ENCODE measurements at regions not wholly inside any gene's neighbourhood (a gene's known extent, or its start where the extent isn't known, plus 50 kb on each side); places are given as distances from the start of the nearest gene placed in this dataset.

GRCh38 chr20:7665376-7665775, 274.9 kb downstream of the HAO1 start:
- DNase-seq (ENCODE audit: insufficient read length, low spot score) (no peak), FAIRE-seq (no peak)
- TF ChIP-seq SPI1 (IDR thresholded peaks at IDR 0.05; ENCODE audit: low read depth, low read length): no peak
- TF ChIP-seq POLR2AphosphoS5 (IDR thresholded peaks at IDR 0.05; ENCODE audit: low read depth, low read length): no peak
- no peak for TF ChIP-seq TAF1 (IDR thresholded peaks at IDR 0.05; ENCODE audit: low read depth, low read length)
- TF ChIP-seq PAX5 (IDR thresholded peaks at IDR 0.05; ENCODE audit: insufficient read depth, low read length, severe bottlenecking): no peak
- TF ChIP-seq POU2F2 (IDR thresholded peaks at IDR 0.05; ENCODE audit: low read depth, low read length): no peak
- no peak for TF ChIP-seq POLR2A (IDR thresholded peaks at IDR 0.05; ENCODE audit: low read depth, low read length)

GRCh38 chr20:7667194-7667593, 273.1 kb downstream of the HAO1 start:
- TF ChIP-seq PAX5 (IDR thresholded peaks at IDR 0.05; ENCODE audit: insufficient read depth, low read length, severe bottlenecking): no peak
- TF ChIP-seq SPI1 (IDR thresholded peaks at IDR 0.05; ENCODE audit: low read depth, low read length): no peak
- no peak for TF ChIP-seq TAF1 (IDR thresholded peaks at IDR 0.05; ENCODE audit: low read depth, low read length)
- TF ChIP-seq POU2F2 (IDR thresholded peaks at IDR 0.05; ENCODE audit: low read depth, low read length): no peak
- TF ChIP-seq POLR2A (IDR thresholded peaks at IDR 0.05; ENCODE audit: low read depth, low read length): no peak
- TF ChIP-seq POLR2AphosphoS5 (IDR thresholded peaks at IDR 0.05; ENCODE audit: low read depth, low read length): no peak
- FAIRE-seq: no peak
- DNase-seq (ENCODE audit: insufficient read length, low spot score): no peak

GRCh38 chr20:7672571-7672970, 267.7 kb downstream of the HAO1 start:
- FAIRE-seq: no peak
- TF ChIP-seq SPI1 (IDR thresholded peaks at IDR 0.05; ENCODE audit: low read depth, low read length): no peak
- TF ChIP-seq PAX5 (IDR thresholded peaks at IDR 0.05; ENCODE audit: insufficient read depth, low read length, severe bottlenecking): no peak
- TF ChIP-seq POLR2A (IDR thresholded peaks at IDR 0.05; ENCODE audit: low read depth, low read length): no peak
- no peak for TF ChIP-seq POU2F2 (IDR thresholded peaks at IDR 0.05; ENCODE audit: low read depth, low read length)
- no peak for TF ChIP-seq TAF1 (IDR thresholded peaks at IDR 0.05; ENCODE audit: low read depth, low read length)
- TF ChIP-seq POLR2AphosphoS5 (IDR thresholded peaks at IDR 0.05; ENCODE audit: low read depth, low read length): no peak
- DNase-seq (ENCODE audit: insufficient read length, low spot score): no peak

- no peak for FAIRE-seq
- TF ChIP-seq SPI1 (IDR thresholded peaks at IDR 0.05; ENCODE audit: low read depth, low read length) (no peak), POLR2AphosphoS5 (IDR thresholded peaks at IDR 0.05; ENCODE audit: low read depth, low read length) (no peak), PAX5 (IDR thresholded peaks at IDR 0.05; ENCODE audit: insufficient read depth, low read length, severe bottlenecking) (no peak), POLR2A (IDR thresholded peaks at IDR 0.05; ENCODE audit: low read depth, low read length) (no peak), TAF1 (IDR thresholded peaks at IDR 0.05; ENCODE audit: low read depth, low read length) (no peak), POU2F2 (IDR thresholded peaks at IDR 0.05; ENCODE audit: low read depth, low read length) (no peak)
- DNase-seq (ENCODE audit: insufficient read length, low spot score): no peak
Observed at GRCh38 chr20:7673841-7674240, 266.4 kb downstream of the HAO1 start.

GRCh38 chr20:7682916-7683315, 257.3 kb downstream of the HAO1 start:
- DNase-seq (ENCODE audit: insufficient read length, low spot score) (no peak), FAIRE-seq (no peak)
- no peak for TF ChIP-seq POLR2A (IDR thresholded peaks at IDR 0.05; ENCODE audit: low read depth, low read length)

- TF ChIP-seq PAX5 (IDR thresholded peaks at IDR 0.05; ENCODE audit: insufficient read depth, low read length, severe bottlenecking): no peak
- TF ChIP-seq TAF1 (IDR thresholded peaks at IDR 0.05; ENCODE audit: low read depth, low read length): no peak
- TF ChIP-seq POU2F2 (IDR thresholded peaks at IDR 0.05; ENCODE audit: low read depth, low read length): no peak
- TF ChIP-seq SPI1 (IDR thresholded peaks at IDR 0.05; ENCODE audit: low read depth, low read length): no peak
- no peak for TF ChIP-seq POLR2AphosphoS5 (IDR thresholded peaks at IDR 0.05; ENCODE audit: low read depth, low read length)
- TF ChIP-seq POLR2A (IDR thresholded peaks at IDR 0.05; ENCODE audit: low read depth, low read length): no peak
- FAIRE-seq (no peak), DNase-seq (ENCODE audit: insufficient read length, low spot score) (no peak)
Observed at GRCh38 chr20:7687065-7687464, 253.2 kb downstream of the HAO1 start.

GRCh38 chr20:7689151-7689550, 251.1 kb downstream of the HAO1 start:
- TF ChIP-seq POLR2A (IDR thresholded peaks at IDR 0.05; ENCODE audit: low read depth, low read length) (no peak), PAX5 (IDR thresholded peaks at IDR 0.05; ENCODE audit: insufficient read depth, low read length, severe bottlenecking) (no peak), POU2F2 (IDR thresholded peaks at IDR 0.05; ENCODE audit: low read depth, low read length) (no peak), SPI1 (IDR thresholded peaks at IDR 0.05; ENCODE audit: low read depth, low read length) (no peak), POLR2AphosphoS5 (IDR thresholded peaks at IDR 0.05; ENCODE audit: low read depth, low read length) (no peak), TAF1 (IDR thresholded peaks at IDR 0.05; ENCODE audit: low read depth, low read length) (no peak)
- no peak for FAIRE-seq

GRCh38 chr20:7691647-7692269, 248.5 kb downstream of the HAO1 start:
- TF ChIP-seq POLR2A (IDR thresholded peaks at IDR 0.05; ENCODE audit: low read depth, low read length) (no peak), POU2F2 (IDR thresholded peaks at IDR 0.05; ENCODE audit: low read depth, low read length) (no peak), SPI1 (IDR thresholded peaks at IDR 0.05; ENCODE audit: low read depth, low read length) (no peak), TAF1 (IDR thresholded peaks at IDR 0.05; ENCODE audit: low read depth, low read length) (no peak), PAX5 (IDR thresholded peaks at IDR 0.05; ENCODE audit: insufficient read depth, low read length, severe bottlenecking) (no peak), POLR2AphosphoS5 (IDR thresholded peaks at IDR 0.05; ENCODE audit: low read depth, low read length) (no peak)
- DNase-seq (ENCODE audit: insufficient read length, low spot score) (no peak), FAIRE-seq (no peak)

More at GRCh38 chr20:7689151-7689550, 251.1 kb downstream of the HAO1 start:
- DNase-seq (ENCODE audit: insufficient read length, low spot score): no peak

GRCh38 chr20:7692478-7692877, 247.8 kb downstream of the HAO1 start:
- no peak for DNase-seq (ENCODE audit: insufficient read length, low spot score)
- no peak for FAIRE-seq
- TF ChIP-seq POLR2AphosphoS5 (IDR thresholded peaks at IDR 0.05; ENCODE audit: low read depth, low read length): no peak
- TF ChIP-seq PAX5 (IDR thresholded peaks at IDR 0.05; ENCODE audit: insufficient read depth, low read length, severe bottlenecking): no peak
- no peak for TF ChIP-seq TAF1 (IDR thresholded peaks at IDR 0.05; ENCODE audit: low read depth, low read length)
- TF ChIP-seq POU2F2 (IDR thresholded peaks at IDR 0.05; ENCODE audit: low read depth, low read length): no peak
- TF ChIP-seq SPI1 (IDR thresholded peaks at IDR 0.05; ENCODE audit: low read depth, low read length): no peak
- TF ChIP-seq POLR2A (IDR thresholded peaks at IDR 0.05; ENCODE audit: low read depth, low read length): no peak

- TF ChIP-seq PAX5 (IDR thresholded peaks at IDR 0.05; ENCODE audit: insufficient read depth, low read length, severe bottlenecking): no peak
- TF ChIP-seq POU2F2 (IDR thresholded peaks at IDR 0.05; ENCODE audit: low read depth, low read length): no peak
- no peak for TF ChIP-seq POLR2A (IDR thresholded peaks at IDR 0.05; ENCODE audit: low read depth, low read length)
- no peak for TF ChIP-seq SPI1 (IDR thresholded peaks at IDR 0.05; ENCODE audit: low read depth, low read length)
- TF ChIP-seq POLR2AphosphoS5 (IDR thresholded peaks at IDR 0.05; ENCODE audit: low read depth, low read length): no peak
- TF ChIP-seq TAF1 (IDR thresholded peaks at IDR 0.05; ENCODE audit: low read depth, low read length): no peak
- DNase-seq (ENCODE audit: insufficient read length, low spot score) (no peak), FAIRE-seq (no peak)
Observed at GRCh38 chr20:7693761-7694160, 246.5 kb downstream of the HAO1 start.

Data from GM12891 (cell line).